ENCODE measurements at regions not wholly inside any gene's neighbourhood (a gene's known extent, or its start where the extent isn't known, plus 50 kb on each side); places are given as distances from the start of the nearest gene placed in this dataset.

DNA sequence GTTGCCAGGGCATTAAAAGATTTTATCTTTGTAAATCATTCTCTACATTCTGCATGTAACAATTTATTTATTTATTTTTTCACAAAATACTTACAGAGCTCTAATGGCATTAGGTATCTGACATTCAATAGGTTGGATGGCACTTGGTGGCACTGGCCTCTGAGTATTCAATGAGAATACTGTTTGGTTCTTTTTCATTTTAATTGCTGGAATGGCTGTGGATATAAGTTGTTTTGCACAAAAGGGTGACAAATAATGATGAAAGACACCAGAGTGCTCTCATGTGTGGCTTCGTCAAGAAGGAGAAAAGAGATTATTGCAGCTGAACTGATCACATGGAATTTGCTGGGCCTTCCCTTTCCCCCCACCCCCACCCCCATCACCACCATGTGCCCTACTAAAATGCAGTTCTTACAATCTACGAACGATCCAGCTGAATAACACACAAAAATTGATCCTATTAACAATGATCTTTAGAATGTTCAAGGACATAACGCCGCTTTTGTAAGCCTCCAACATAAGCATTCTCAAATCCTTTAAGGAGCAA is 195.2 kb upstream of the POU3F2 start:
- Histone ChIP-seq H3K4me1 (no peaks in the 10 kb centered on the region), H3K4me3 (no peak overlapping the region), H3K9me3 (no peaks in the 10 kb centered on the region), H3K27ac (no peak overlapping the region), H3K36me3 (no peaks in the 10 kb centered on the region), H3K27me3 (no peaks in the 10 kb centered on the region)
- TF ChIP-seq, protein P1, sequence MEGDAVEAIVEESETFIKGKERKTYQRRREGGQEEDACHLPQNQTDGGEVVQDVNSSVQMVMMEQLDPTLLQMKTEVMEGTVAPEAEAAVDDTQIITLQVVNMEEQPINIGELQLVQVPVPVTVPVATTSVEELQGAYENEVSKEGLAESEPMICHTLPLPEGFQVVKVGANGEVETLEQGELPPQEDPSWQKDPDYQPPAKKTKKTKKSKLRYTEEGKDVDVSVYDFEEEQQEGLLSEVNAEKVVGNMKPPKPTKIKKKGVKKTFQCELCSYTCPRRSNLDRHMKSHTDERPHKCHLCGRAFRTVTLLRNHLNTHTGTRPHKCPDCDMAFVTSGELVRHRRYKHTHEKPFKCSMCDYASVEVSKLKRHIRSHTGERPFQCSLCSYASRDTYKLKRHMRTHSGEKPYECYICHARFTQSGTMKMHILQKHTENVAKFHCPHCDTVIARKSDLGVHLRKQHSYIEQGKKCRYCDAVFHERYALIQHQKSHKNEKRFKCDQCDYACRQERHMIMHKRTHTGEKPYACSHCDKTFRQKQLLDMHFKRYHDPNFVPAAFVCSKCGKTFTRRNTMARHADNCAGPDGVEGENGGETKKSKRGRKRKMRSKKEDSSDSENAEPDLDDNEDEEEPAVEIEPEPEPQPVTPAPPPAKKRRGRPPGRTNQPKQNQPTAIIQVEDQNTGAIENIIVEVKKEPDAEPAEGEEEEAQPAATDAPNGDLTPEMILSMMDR (IDR thresholded peaks at IDR 0.05): no peak
- TF ChIP-seq POLR2A (IDR thresholded peaks at IDR 0.05): no peak
- intact Hi-C loops (cut with DNase I): no loop called here
- 71 to 84% (median 77%) methylated on average over 5 of the region's 5 CpGs for WGBS, 4 donors
- DNase-seq (no peak), ATAC-seq (no peak)

DNA sequence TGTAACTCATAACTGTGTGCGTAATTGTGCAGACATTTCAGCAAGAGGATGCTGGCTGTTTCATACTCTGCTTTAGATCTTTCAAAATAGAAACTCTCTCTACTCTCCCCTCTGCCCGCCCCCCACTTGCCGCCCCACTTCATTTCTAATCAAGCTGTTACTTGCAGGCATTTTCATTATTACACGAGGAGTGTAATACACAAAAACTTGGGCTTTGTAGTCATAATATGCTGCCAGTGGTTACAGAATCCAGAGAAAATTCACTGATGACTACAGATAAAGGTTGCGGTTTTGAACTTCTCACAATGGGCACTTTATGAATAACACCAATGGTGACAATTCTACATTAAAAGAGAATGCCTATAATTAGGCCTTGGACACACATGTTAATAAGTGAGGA is 194.0 kb upstream of the POU3F2 start:
- no peak for DNase-seq

DNA sequence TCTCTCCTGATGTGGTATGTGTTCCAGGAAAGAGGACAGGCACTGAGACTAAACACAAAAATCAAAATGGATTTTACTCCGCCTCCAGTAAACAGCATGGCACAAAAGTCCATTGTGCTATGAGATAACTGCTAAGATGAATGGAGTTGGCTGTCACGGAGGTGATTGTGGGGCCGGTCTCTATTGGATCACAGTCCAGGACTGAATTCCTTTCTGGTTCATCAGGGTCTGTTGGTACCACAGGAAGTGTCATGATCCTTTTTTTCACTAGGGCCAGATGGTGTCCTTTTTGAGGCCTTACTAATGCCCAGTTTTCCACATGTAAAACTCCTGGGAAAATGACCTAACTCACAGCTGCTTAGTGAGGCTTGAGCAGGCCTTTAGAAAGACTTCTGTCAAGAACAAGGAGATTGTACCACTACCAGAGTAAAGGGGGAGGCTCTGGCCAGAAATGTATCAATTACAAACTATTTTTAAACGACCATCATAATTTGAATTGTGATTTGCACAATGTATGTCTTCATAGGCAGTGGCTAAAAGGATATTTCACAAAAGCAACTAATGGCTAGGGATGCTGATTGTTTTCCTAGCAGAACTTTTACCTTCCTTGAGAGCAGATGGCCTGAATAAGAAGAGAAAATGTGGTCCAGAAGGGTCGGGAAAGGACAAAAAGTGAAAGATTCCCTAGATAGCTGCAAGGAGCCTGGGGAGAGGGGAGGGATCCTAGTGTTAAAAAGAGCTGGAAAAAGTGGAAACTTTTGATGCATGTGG is 192.2 kb upstream of the POU3F2 start:
- H3K4me1 ChIP-seq: no peaks in the 10 kb centered on the region
- intact Hi-C loops (cut with DNase I): no loop called here
- DNase-seq: no peak
- 37 to 43% (median 40%) methylated on average over 5 of the region's 5 CpGs for WGBS, 4 donors
- peak in 1 of 4 donors; percentile 56 for ATAC-seq
- H3K27ac ChIP-seq: no peak overlapping the region
- H3K36me3 ChIP-seq: no peaks in the 10 kb centered on the region
- no peaks in the 10 kb centered on the region for H3K27me3 ChIP-seq
- no peak overlapping the region for H3K4me3 ChIP-seq
- no peaks in the 10 kb centered on the region for H3K9me3 ChIP-seq
- TF ChIP-seq, protein P1 (IDR thresholded peaks at IDR 0.05): no peak
- no peak for TF ChIP-seq POLR2A (IDR thresholded peaks at IDR 0.05)

More for the DNA sequence above, 194.0 kb upstream of the POU3F2 start:
- intact Hi-C loops (cut with DNase I): no loop called here
- no peak overlapping the region for H3K4me3 ChIP-seq
- TF ChIP-seq, protein P1 (IDR thresholded peaks at IDR 0.05): no peak
- TF ChIP-seq POLR2A (IDR thresholded peaks at IDR 0.05): no peak
- H3K36me3 ChIP-seq: no peaks in the 10 kb centered on the region
- ATAC-seq: no peak
- H3K27ac ChIP-seq: no peak overlapping the region
- WGBS, 4 donors: 74 to 84% (median 83%) methylated on average over 5 of the region's 5 CpGs
- no peaks in the 10 kb centered on the region for H3K27me3 ChIP-seq
- H3K9me3 ChIP-seq: no peaks in the 10 kb centered on the region
- H3K4me1 ChIP-seq: no peaks in the 10 kb centered on the region

DNA sequence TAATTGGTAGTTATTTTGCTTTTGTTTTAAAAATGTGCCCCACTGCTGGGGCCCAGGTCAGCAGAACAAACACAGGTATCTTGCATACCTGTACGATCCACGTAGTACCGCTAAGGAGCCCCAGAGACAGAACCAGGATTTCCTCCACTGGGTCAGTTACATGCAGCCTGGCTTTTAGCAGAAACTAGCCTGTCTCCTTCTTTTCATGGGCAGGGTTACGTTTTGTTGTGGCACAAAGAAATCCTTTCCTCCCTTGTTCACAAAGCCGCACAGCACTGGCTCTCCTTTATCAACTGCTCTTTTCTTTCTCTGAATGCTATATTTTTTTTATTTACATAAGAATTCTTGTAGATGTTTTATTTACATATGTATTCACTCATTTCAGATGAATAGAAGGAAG is 190.3 kb upstream of the POU3F2 start:
- no peak for ATAC-seq
- no peaks in the 10 kb centered on the region for H3K4me1 ChIP-seq
- no peak for DNase-seq
- TF ChIP-seq, protein P1 (IDR thresholded peaks at IDR 0.05): no peak
- TF ChIP-seq POLR2A (IDR thresholded peaks at IDR 0.05): no peak
- no peaks in the 10 kb centered on the region for H3K9me3 ChIP-seq
- no peak overlapping the region for H3K27ac ChIP-seq
- no peaks in the 10 kb centered on the region for H3K27me3 ChIP-seq
- intact Hi-C loops (cut with DNase I): no loop called here
- H3K36me3 ChIP-seq: no peaks in the 10 kb centered on the region
- WGBS, 4 donors: 58 to 69% (median 63%) methylated on average over 5 of the region's 5 CpGs
- no peak overlapping the region for H3K4me3 ChIP-seq
